Left renal cortex interstitium (tissue), 4 donors: ENCODE measurements at regions not wholly inside any gene's neighbourhood (a gene's known extent, or its start where the extent isn't known, plus 50 kb on each side); places are given as distances from the start of the nearest gene placed in this dataset.
"Not testable (repeated sequence)": the region's sequence is repeated elsewhere in the genome, so short reads cannot be mapped to it uniquely, and the experiment has no call there.

Experiments used
- DNase-seq, 4 donors: peaks; one replicate each; pipeline ENCODE4 v3.0.0-alpha.2; 2013; ENCODE audit warnings: low read depth in 4 of 4, low spot score in 2 of 4, missing footprints in 1 of 4

GRCh38 chr15:95739131-95739530 is 591.4 kb upstream of the NR2F2 start:
- DNase-seq: no peak

DNA sequence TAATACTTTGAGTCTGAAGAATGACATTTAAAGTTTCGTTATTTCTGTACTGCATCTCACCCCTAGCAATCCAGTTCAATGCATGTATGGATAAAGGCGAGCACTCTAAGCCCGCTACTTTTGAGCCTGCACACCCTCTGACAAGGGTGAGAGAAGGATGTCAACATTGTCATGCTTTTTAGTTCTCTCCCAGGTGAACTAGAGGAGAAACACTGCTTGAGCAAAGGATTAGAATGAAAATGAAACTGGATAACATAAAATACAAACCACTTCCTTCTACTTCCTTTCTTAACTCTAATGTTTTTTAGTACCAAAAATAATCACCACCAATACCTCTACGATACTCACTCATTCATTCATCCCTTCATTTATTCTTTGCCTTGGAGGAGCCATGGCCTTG is 588.7 kb upstream of the NR2F2 start:
- DNase-seq: no peak

- no peak for DNase-seq
Observed at GRCh38 chr15:95742256-95742655, 588.2 kb upstream of the NR2F2 start.

- no peak for DNase-seq
Observed at GRCh38 chr15:95742836-95743235, 587.7 kb upstream of the NR2F2 start.

GRCh38 chr15:95757171-95757570 is 573.3 kb upstream of the NR2F2 start:
- no peak for DNase-seq

- no peak for DNase-seq
Observed at GRCh38 chr15:95758451-95758850, 572.0 kb upstream of the NR2F2 start.

DNA sequence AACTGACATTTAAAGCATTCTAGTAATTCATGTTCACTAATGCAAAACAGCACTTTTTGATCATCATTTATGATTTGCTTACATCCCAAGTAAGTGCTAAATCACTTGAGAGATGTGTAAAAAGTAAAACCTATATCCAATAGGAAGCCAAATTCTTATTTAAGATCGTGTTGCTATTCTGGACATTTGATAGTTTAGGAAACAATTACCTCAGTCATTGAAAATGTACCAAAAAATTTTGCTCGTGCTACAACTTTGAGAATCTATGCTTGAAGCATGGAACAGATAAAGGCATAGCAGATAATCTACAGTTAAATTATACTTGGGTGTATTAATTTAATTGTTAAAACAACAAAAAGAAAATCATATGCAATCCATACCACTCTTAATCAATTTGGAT is 571.6 kb upstream of the NR2F2 start:
- no peak for DNase-seq

DNA sequence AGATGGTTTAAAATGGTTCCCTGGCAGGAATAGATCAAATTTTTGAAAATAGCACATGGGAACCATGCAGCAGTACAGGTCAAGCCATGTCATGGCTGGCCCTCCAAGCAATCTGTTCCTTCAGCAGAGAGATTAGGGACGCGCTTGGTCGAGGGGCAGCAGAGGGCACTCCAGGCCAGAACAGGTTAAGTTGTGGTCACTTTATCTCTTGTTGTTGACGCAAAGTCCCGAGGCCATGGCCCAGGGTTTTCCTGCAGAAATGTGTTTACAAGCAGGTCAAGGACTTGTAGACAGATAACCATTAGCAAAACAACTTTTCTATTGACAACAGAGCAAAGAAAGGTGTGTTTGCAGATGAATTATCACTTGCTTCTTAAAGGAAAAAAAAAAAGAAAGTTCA is 570.0 kb upstream of the NR2F2 start:
- DNase-seq: no peak

- DNase-seq: no peak
Observed at GRCh38 chr15:95761501-95762165, 568.9 kb upstream of the NR2F2 start.

DNA sequence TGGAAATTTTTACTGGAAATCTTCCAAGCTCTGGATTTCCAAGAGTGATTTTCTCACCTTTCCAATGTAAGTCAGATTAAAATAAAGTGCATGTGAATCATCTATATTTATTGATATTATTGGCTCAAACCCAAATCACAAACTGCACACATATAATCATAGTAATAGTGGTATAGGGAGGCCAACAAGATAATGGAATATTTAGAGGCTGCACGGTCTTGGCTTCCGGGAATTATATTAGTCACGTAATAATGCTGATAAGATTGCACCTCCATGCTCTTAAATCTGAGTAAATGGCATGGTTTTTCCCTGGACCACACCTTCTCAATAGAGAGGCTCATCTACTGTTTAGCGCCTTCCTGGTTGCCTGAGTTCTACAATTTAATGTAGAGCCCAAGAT is 567.1 kb upstream of the NR2F2 start:
- no peak for DNase-seq

- DNase-seq: no peak
Observed at GRCh38 chr15:95765161-95765560, 565.3 kb upstream of the NR2F2 start.

DNA sequence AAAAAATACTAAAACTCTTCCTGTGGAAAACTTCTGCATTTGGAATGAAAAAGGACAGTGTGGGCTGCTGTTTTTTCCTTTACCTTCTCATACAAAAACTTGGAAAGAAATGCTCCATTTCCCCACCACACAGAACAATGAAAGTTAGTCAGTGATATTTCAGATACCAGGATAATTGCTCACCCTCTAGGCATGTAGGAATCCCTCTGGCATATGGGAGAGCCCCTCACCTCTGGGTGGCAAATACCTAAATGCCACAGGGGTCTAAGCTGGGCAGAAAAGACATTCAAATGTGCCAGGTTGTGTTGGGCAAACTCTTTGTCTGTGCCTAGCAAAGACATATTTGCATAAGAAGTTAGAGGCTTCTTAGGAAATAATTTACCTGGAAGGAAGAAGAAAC is 560.3 kb upstream of the NR2F2 start:
- DNase-seq: no peak

DNA sequence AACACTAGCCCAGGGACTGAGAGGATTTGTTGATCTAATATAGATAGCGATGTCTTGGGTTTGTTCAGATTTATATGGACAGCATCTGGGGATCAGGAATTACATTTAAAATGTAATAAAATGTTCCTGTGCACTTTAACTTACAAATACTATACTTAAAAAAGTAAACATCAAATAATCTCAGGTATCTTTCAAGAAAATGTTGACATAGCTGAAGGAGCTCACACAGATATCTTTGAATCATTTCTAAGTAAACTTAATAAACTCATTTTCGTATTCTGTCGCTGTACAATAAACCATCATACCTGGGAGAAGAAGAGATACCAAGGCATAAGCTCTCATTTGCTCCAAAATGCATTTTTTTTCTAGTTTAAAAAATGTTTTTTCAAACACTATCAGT is 557.5 kb upstream of the NR2F2 start:
- DNase-seq: no peak

- DNase-seq: no peak
Observed at GRCh38 chr15:95784508-95784907, 546.0 kb upstream of the NR2F2 start.

DNA sequence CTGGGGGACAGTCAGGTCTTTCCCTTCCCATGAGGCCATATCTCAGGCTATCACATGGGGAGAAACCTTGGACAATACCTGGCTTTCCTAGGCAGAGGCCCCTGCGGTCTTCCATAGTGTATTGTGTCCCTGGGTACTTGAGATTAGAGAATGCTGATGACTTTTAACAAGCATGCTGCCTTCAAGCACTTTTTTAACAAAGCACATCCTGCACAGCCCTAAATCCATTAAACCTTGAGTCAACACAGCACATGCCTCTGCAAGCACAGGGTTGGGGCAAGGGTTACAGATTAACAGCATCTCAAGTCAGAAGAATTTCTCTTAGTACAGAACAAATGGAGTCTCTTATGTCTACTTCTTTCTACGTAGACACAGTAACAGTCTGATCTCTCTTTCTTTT is 545.2 kb upstream of the NR2F2 start:
- DNase-seq: not testable (repeated sequence)

DNA sequence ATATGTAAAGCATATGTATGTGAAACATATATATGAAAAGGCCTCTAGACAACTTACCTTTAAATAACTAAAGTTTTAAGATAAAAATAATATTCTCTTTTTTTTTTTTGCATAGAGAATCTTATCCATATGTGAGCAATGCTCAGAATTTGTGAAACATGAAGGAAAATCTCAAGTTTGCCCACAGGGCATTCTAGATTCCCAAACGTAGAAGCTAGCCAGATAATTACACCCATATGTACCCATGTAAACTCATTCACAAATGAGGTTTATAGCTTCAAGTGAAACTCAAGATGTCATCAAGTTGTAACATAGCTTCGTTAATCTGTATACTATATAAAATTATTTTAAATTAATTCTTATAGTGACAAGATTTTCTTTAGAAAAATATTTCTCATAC is 537.3 kb upstream of the NR2F2 start:
- DNase-seq: no peak

GRCh38 chr15:95795386-95795785 is 535.1 kb upstream of the NR2F2 start:
- no peak for DNase-seq

- DNase-seq: no peak
Observed at GRCh38 chr15:95799286-95800200, 531.0 kb upstream of the NR2F2 start.

DNA sequence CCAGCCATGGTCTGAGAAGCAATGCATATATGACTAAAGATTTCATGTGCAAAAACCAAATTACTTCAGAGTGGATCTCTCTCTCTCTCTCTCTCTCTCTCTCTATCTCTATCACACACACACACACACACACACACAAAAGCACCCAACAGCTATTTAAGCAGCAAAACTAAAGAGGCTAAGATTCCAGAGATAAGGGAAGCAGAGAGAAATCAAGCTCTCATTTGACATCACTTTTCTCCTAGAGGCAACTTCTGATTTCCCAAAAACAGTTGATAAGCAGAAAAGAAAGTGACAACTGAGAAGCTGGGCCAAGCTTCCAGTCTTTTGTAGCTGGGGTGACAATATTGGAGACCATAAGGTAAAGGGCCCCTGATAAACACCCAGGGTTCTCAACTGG is 526.0 kb upstream of the NR2F2 start:
- DNase-seq: no peak

GRCh38 chr15:95812491-95812890 is 518.0 kb upstream of the NR2F2 start:
- no peak for DNase-seq

GRCh38 chr15:95814908-95815307 is 515.6 kb upstream of the NR2F2 start:
- DNase-seq: no peak

DNA sequence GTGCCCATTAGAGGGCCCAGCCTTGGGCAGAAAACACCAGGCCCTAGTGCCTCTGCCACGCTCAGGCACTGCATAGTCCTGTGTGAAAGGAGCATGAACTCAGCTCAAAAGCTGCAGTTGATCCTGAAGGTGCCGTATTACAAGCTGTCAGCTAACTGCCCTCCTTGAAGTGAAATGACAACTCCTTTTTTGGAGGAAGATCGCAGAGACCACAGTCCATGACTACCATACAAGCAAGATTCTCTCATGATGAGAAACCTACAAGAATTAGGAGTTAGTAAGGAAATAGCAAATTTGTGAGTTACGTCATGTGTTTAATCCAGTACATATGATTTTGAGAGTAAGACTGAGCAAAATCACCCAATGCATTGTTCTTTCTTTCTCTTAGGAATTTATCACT is 513.9 kb upstream of the NR2F2 start:
- DNase-seq: no peak
